MV-4-11 (cell line): ENCODE measurements at regions not wholly inside any gene's neighbourhood (a gene's known extent, or its start where the extent isn't known, plus 50 kb on each side); places are given as distances from the start of the nearest gene placed in this dataset.
A peak's percentile ranks its signal among the peaks of the same experiment; 100 is the strongest.

ENCODE experiments used
- DNase-seq: peaks from one replicate; lab custom pipeline; 2025; lab: John Stamatoyannopoulos, UW

- DNase-seq, result no peak
Measured at GRCh38 chr16:48487287-48487686, 102.1 kb upstream of the SIAH1 start.

- no peak for DNase-seq
Measured at GRCh38 chr16:48481772-48482171, 96.6 kb upstream of the SIAH1 start.

- DNase-seq, result no peak
Measured at GRCh38 chr16:48481211-48481610, 96.0 kb upstream of the SIAH1 start.

GRCh38 chr16:48479955-48480354 is 94.7 kb upstream of the SIAH1 start:
- DNase-seq, result peak; percentile 28

- no peak for DNase-seq
Measured at GRCh38 chr16:48479329-48479728, 94.1 kb upstream of the SIAH1 start.

- DNase-seq, result no peak
Measured at GRCh38 chr16:48478393-48478792, 93.2 kb upstream of the SIAH1 start.

GRCh38 chr16:48471435-48471834 is 86.2 kb upstream of the SIAH1 start:
- no peak for DNase-seq

GRCh38 chr16:48462106-48462740 is 77.0 kb upstream of the SIAH1 start:
- DNase-seq, result no peak

- no peak for DNase-seq
Measured at GRCh38 chr16:48459167-48459566, 74.0 kb upstream of the SIAH1 start.

- no peak for DNase-seq
Measured at GRCh38 chr16:48454051-48454450, 68.8 kb upstream of the SIAH1 start.

GRCh38 chr16:48452991-48453760 is 68.0 kb upstream of the SIAH1 start:
- DNase-seq, result no peak

- no peak for DNase-seq
Measured at GRCh38 chr16:48451323-48451722, 66.1 kb upstream of the SIAH1 start.

GRCh38 chr16:48450367-48450766 is 65.2 kb upstream of the SIAH1 start:
- no peak for DNase-seq

GRCh38 chr16:48448841-48449481 is 63.7 kb upstream of the SIAH1 start:
- DNase-seq, result no peak

- no peak for DNase-seq
Measured at GRCh38 chr16:48447940-48448536, 62.8 kb upstream of the SIAH1 start.

GRCh38 chr16:48447428-48447827 is 62.2 kb upstream of the SIAH1 start:
- DNase-seq, result no peak

GRCh38 chr16:48446534-48446920 is 61.3 kb upstream of the SIAH1 start:
- DNase-seq, result no peak

GRCh38 chr16:48445782-48446533 is 60.7 kb upstream of the SIAH1 start:
- DNase-seq, result no peak

GRCh38 chr16:48444574-48444973 is 59.4 kb upstream of the SIAH1 start:
- DNase-seq, result no peak

GRCh38 chr16:48442379-48442778 is 57.2 kb upstream of the SIAH1 start:
- no peak for DNase-seq

- DNase-seq, result no peak
Measured at GRCh38 chr16:48441863-48442279, 56.7 kb upstream of the SIAH1 start.

- no peak for DNase-seq
Measured at GRCh38 chr16:48441106-48441505, 55.9 kb upstream of the SIAH1 start.
